Sigmoid colon (tissue), 4 donors: ENCODE measurements at regions not wholly inside any gene's neighbourhood (a gene's known extent, or its start where the extent isn't known, plus 50 kb on each side); places are given as distances from the start of the nearest gene placed in this dataset.

Experiments used
- CTCF ChIP-seq, 4 experiments: fragments of 450-650 bp in 3 of 4; fragments of 200-600 bp in 1 of 4; IDR thresholded peaks; one replicate each; pipeline ENCODE4 v1.5.1; 2016 to 2019; ENCODE audit warnings: antibody characterized with exemption in 4 of 4, mild to moderate bottlenecking in 3 of 4, moderate library complexity in 2 of 4
- EP300 ChIP-seq, 4 donors: sonication (generic); formaldehyde crosslinking; IDR thresholded peaks; one replicate each; pipeline ENCODE4 v1.6.1; 2017; ENCODE audit warnings: antibody characterized with exemption in 4 of 4
- POLR2A ChIP-seq, 2 donors: fragments of 450-650 bp; IDR thresholded peaks; one replicate each; pipeline ENCODE4 v1.6.1; 2016; ENCODE audit warnings: antibody characterized with exemption in 2 of 2, mild to moderate bottlenecking in 2 of 2, moderate library complexity in 2 of 2
- POLR2AphosphoS5 ChIP-seq, 4 donors: sonication (generic); formaldehyde crosslinking; IDR thresholded peaks; one replicate each; pipeline ENCODE4 v1.6.1; 2017; ENCODE audit warnings: antibody characterized with exemption in 4 of 4

- no peak for TF ChIP-seq CTCF (IDR thresholded peaks at IDR 0.05)
- TF ChIP-seq POLR2A (IDR thresholded peaks at IDR 0.05): no peak
- TF ChIP-seq EP300 (IDR thresholded peaks at IDR 0.05): no peak
- no peak for TF ChIP-seq POLR2AphosphoS5 (IDR thresholded peaks at IDR 0.05)
Observed at GRCh38 chr2:128456281-128456680, 137.6 kb upstream of the HS6ST1 start.
